IPS DF 4.7 (cell line): ENCODE measurements at regions not wholly inside any gene's neighbourhood (a gene's known extent, or its start where the extent isn't known, plus 50 kb on each side); places are given as distances from the start of the nearest gene placed in this dataset.

Experiments used
- DNase-seq: peaks from one replicate; pipeline ENCODE4 v3.0.0-alpha.2; 2013; ENCODE audit warnings: low spot score; ENCODE audit errors: extremely low read depth

- no peak for DNase-seq
Measured at GRCh38 chr6:147712841-147713240, 204.4 kb downstream of the SAMD5 start.

DNA sequence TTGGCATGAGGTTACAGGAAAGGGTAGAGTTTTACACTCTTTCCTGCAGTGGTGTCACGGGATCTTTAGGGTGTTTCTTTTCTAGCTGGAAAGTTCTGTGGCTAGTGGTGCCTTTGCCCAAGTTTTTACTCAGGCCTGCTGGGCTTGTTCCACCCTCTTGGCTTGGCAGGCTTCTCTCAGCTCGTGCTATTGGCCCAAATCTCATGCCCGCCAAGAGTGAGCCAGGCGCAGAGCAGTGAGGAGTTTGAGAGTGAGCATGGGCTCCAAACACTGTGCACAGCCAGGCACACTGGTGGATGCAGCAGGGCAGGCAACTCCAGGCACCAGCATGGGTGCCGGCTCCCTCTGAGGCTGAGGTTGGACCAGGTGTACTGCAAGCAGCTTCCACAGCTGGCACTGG lies 206.5 kb downstream of the SAMD5 start:
- no peak for DNase-seq

- DNase-seq = no peak
Measured at GRCh38 chr6:147716434-147716833, 207.9 kb downstream of the SAMD5 start.

DNA sequence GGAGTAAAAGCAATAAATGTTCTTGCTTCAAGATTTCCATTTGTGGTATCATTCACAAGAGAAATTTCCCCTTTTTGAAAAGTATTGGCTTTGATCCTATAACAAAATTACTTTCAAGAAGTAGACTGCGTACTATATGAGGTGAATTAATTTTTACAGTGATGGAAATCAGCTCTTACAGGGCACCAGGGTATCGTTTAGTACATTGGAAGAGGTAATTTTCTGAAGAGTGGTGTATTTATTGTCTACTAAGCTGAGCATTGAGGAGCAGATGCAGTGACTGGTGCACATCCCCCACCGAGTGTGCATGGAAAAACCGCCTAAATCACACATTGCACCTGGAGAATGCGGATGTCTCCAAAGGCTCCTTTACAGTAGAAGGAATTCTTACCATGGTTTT lies 209.5 kb downstream of the SAMD5 start:
- DNase-seq = no peak

GRCh38 chr6:147722158-147722557 lies 213.7 kb downstream of the SAMD5 start:
- no peak for DNase-seq

GRCh38 chr6:147724454-147724853 lies 216.0 kb downstream of the SAMD5 start:
- no peak for DNase-seq

- DNase-seq = no peak
Measured at GRCh38 chr6:147726342-147726741, 217.9 kb downstream of the SAMD5 start.

DNA sequence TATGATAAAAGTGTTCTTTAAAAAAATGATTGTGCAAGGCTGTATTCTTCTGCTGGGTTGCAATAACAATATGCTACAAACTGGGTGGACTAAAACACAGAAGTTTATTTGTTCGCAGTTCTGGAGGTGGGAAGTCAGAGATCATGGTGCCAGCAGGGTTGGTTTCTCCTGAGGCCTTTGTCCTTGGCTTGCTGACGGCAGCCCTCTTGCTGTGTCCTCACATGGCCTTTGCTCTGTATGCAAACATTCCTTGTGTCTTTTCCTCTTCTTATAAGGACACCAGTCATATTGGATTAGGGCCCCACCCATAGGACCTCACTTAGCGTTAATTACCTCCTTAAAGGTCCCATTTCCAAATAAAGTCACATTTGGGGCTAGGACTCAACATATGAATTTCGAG lies 220.4 kb downstream of the SAMD5 start:
- no peak for DNase-seq

GRCh38 chr6:147733686-147734085 lies 225.2 kb downstream of the SAMD5 start:
- no peak for DNase-seq

- no peak for DNase-seq
Measured at GRCh38 chr6:147734151-147734550, 225.7 kb downstream of the SAMD5 start.

GRCh38 chr6:147735924-147736323 lies 227.4 kb downstream of the SAMD5 start:
- no peak for DNase-seq

DNA sequence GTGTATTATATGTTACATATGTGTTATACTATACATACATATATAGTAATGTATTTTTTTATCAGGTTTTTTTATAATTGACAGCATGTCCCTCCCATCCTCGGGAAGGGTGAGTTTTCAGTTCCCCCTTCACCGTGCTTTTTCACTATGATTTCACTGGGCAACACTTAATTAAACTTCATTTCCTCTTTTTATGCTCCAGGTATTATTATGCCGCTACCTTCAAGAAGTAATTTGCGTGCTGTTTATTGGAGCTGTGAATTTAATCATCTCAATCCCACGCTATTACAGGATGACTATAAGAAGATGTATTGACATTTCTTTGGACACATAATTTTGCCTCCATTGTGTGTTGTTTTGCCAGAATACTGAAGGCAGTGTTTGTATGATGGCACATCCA lies 228.6 kb downstream of the SAMD5 start:
- no peak for DNase-seq

GRCh38 chr6:147738099-147738498 lies 229.6 kb downstream of the SAMD5 start:
- no peak for DNase-seq

DNA sequence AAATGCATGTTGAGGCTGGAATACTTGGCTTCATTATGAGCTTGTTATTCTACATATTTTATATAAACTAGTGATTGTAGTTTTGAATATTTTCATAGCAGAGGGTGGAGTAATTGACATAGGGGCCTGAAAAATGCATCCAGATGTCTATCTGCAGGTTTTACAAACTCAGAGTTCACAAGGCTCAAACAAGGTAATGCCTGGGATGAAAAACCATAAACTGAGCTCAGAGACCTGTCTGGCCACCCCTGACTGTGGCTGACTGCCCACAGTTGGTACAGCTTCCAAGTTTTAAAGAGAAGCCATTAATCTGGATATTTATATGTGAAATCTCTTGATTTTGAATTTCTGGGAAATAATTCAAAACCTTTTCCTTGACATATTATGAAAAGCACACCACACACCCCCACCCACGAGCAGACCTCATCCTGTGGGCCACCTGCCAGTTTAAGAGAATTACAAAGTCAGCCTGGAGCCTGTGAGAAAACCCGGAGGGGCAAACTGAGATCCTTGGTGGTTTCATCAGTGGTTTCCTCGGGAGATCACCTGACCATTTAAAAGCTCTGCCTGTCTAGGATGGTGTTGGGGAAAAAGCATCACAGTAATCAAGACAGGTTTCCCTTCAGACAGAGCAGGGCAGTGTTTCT lies 230.1 kb downstream of the SAMD5 start:
- DNase-seq = no peak

- DNase-seq = no peak
Measured at GRCh38 chr6:147740326-147740725, 231.8 kb downstream of the SAMD5 start.

- DNase-seq = no peak
Measured at GRCh38 chr6:147740916-147741315, 232.4 kb downstream of the SAMD5 start.

DNA sequence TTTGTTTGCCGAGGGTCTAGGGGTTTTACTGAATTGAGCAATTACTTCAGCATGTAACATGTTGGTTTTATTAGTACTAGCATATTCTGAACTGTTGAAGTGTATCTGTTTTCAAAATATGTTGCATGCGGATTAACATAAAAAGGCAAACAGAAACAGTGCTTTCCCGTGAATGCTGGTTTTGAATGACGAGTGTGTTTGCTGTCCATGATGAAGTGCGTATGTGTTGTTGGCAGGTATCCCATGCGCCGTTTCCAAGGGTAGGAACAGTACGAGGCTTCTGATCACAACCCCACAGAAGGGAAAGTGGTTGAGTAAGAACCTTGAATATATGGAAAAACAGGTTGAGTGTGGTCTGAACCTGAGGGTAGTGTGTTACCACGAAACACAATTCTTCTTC lies 232.9 kb downstream of the SAMD5 start:
- DNase-seq = no peak

DNA sequence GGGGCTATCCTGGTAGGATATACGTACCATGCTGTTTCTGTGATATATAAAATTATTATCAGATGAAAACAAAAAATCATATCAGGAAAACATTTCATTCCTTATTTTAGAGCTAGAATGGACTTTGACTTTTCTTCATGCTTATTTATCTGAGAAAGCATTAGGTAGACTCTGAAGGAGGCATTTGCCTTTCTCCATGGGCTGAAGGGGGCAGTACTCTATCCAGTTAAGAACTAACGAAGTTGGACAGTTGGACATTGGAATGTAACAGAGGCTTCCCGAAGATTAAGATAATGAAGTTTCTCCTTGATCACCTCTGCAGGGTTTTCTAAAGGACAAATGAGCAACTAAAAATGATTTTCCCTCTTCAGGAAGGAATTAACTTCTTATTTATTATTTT lies 233.9 kb downstream of the SAMD5 start:
- DNase-seq = no peak

- DNase-seq = no peak
Measured at GRCh38 chr6:147744012-147744411, 235.5 kb downstream of the SAMD5 start.

GRCh38 chr6:147749331-147749730 lies 240.8 kb downstream of the SAMD5 start:
- no peak for DNase-seq

- no peak for DNase-seq
Measured at GRCh38 chr6:147750413-147750812, 241.9 kb downstream of the SAMD5 start.

DNA sequence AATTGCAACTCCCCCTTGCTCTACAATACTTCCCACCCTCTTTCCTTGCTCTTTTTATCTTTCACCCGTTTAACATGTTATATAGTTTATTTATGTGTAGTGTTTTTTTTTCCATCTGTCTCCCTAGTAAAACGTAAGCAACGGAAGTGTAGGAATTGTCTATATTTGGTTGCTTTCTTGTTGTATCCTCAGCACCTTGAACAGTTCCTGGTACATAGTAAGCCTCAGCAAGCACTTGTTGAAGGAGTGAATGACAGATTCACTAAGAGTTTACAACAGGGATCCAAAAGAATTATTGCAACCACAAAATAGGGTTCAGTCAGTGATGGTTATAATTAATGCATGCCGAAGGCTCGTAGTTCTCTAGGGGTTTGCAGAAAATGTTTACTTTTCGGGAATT lies 242.7 kb downstream of the SAMD5 start:
- DNase-seq = no peak

- no peak for DNase-seq
Measured at GRCh38 chr6:147752689-147753403, 244.4 kb downstream of the SAMD5 start.
